CD4-positive, alpha-beta T cell treated with Interleukin-4 for 4 hours (primary cell): ENCODE measurements at regions not wholly inside any gene's neighbourhood (a gene's known extent, or its start where the extent isn't known, plus 50 kb on each side); places are given as distances from the start of the nearest gene placed in this dataset.
A peak's percentile ranks its signal among the peaks of the same experiment; 100 is the strongest.
"Not testable (repeated sequence)": the region's sequence is repeated elsewhere in the genome, so short reads cannot be mapped to it uniquely, and the experiment has no call there.

Experiments
- DNase-seq: peaks from one replicate; pipeline ENCODE4 v3.0.0-alpha.2; 2020

GRCh38 chr7:69228212-69228811, 370.0 kb upstream of the AUTS2 start:
- DNase-seq: no peak

- DNase-seq: no peak
Measured at GRCh38 chr7:69232445-69233376, 365.6 kb upstream of the AUTS2 start.

- no peak for DNase-seq
Measured at GRCh38 chr7:69237541-69237940, 360.7 kb upstream of the AUTS2 start.

GRCh38 chr7:69243016-69243415, 355.3 kb upstream of the AUTS2 start:
- no peak for DNase-seq

GRCh38 chr7:69244701-69245100, 353.6 kb upstream of the AUTS2 start:
- no peak for DNase-seq

- DNase-seq: no peak
Measured at GRCh38 chr7:69245646-69246045, 352.6 kb upstream of the AUTS2 start.

GRCh38 chr7:69246758-69247157, 351.5 kb upstream of the AUTS2 start:
- no peak for DNase-seq

- not testable (repeated sequence) for DNase-seq
Measured at GRCh38 chr7:69248382-69248828, 349.9 kb upstream of the AUTS2 start.

GRCh38 chr7:69250958-69251357, 347.3 kb upstream of the AUTS2 start:
- DNase-seq: no peak

GRCh38 chr7:69254643-69255042, 343.6 kb upstream of the AUTS2 start:
- no peak for DNase-seq

- DNase-seq: peak; percentile 6
Measured at GRCh38 chr7:69256634-69257081, 341.6 kb upstream of the AUTS2 start.

GRCh38 chr7:69257592-69257991, 340.7 kb upstream of the AUTS2 start:
- DNase-seq: no peak

- DNase-seq: no peak
Measured at GRCh38 chr7:69259445-69259844, 338.8 kb upstream of the AUTS2 start.

GRCh38 chr7:69260023-69260422, 338.3 kb upstream of the AUTS2 start:
- DNase-seq: no peak

GRCh38 chr7:69263550-69263949, 334.7 kb upstream of the AUTS2 start:
- no peak for DNase-seq

GRCh38 chr7:69269806-69270205, 328.5 kb upstream of the AUTS2 start:
- DNase-seq: no peak

- no peak for DNase-seq
Measured at GRCh38 chr7:69272101-69272500, 326.2 kb upstream of the AUTS2 start.

GRCh38 chr7:69276011-69276729, 322.1 kb upstream of the AUTS2 start:
- DNase-seq: no peak

- no peak for DNase-seq
Measured at GRCh38 chr7:69277366-69277765, 320.9 kb upstream of the AUTS2 start.

GRCh38 chr7:69282946-69283345, 315.3 kb upstream of the AUTS2 start:
- no peak for DNase-seq

- no peak for DNase-seq
Measured at GRCh38 chr7:69283421-69283820, 314.9 kb upstream of the AUTS2 start.

GRCh38 chr7:69285854-69286253, 312.4 kb upstream of the AUTS2 start:
- no peak for DNase-seq

- DNase-seq: no peak
Measured at GRCh38 chr7:69295977-69296376, 302.3 kb upstream of the AUTS2 start.

- DNase-seq: no peak
Measured at GRCh38 chr7:69301253-69301652, 297.0 kb upstream of the AUTS2 start.
